ENCODE measurements at regions not wholly inside any gene's neighbourhood (a gene's known extent, or its start where the extent isn't known, plus 50 kb on each side); places are given as distances from the start of the nearest gene placed in this dataset.
"Not testable (repeated sequence)": the region's sequence is repeated elsewhere in the genome, so short reads cannot be mapped to it uniquely, and the experiment has no call there.

DNA sequence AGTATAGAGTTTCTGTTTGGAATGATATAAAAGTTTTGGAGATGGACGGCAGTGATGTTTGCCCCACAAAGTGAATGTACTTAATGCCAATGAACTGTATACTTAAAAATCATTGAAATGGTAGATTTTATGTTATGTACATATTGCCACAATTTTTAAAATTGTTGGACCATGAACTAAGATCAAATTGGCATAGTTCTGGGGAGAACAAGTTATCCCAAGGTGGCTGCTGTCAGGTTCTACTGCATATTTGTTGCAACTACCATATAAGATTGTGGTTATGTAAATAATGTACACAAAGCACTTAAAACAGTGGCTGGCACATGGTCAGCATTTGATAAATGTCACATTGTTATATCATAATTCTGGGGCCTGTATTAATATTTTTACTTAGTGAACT is 466.4 kb downstream of the SIPA1L2 start:
- H3K4me1 ChIP-seq, result peaks cover 0 to 8% (median 7%) of the 10 kb centered on the region in 4 donors
- no peaks in the 10 kb centered on the region for H3K9me3 ChIP-seq
- intact Hi-C loops (cut with DNase I), result no loop called here
- H3K4me3 ChIP-seq, result no peak overlapping the region
- H3K27me3 ChIP-seq, result no peaks in the 10 kb centered on the region
- H3K27ac ChIP-seq (replicated peaks in 1 of 4), result no peak overlapping the region
- 100% methylated on average over 1 of the region's 1 CpG for WGBS
- no peak for DNase-seq (ENCODE audit: extremely low spot score)
- H3K36me3 ChIP-seq, result no peaks in the 10 kb centered on the region
- TF ChIP-seq, protein P1, sequence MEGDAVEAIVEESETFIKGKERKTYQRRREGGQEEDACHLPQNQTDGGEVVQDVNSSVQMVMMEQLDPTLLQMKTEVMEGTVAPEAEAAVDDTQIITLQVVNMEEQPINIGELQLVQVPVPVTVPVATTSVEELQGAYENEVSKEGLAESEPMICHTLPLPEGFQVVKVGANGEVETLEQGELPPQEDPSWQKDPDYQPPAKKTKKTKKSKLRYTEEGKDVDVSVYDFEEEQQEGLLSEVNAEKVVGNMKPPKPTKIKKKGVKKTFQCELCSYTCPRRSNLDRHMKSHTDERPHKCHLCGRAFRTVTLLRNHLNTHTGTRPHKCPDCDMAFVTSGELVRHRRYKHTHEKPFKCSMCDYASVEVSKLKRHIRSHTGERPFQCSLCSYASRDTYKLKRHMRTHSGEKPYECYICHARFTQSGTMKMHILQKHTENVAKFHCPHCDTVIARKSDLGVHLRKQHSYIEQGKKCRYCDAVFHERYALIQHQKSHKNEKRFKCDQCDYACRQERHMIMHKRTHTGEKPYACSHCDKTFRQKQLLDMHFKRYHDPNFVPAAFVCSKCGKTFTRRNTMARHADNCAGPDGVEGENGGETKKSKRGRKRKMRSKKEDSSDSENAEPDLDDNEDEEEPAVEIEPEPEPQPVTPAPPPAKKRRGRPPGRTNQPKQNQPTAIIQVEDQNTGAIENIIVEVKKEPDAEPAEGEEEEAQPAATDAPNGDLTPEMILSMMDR (IDR thresholded peaks at IDR 0.05), result no peak
- TF ChIP-seq POLR2A (IDR thresholded peaks at IDR 0.05; ENCODE audit: low read depth), result no peak
- no peak for TF ChIP-seq POLR2AphosphoS5 (IDR thresholded peaks at IDR 0.05)

DNA sequence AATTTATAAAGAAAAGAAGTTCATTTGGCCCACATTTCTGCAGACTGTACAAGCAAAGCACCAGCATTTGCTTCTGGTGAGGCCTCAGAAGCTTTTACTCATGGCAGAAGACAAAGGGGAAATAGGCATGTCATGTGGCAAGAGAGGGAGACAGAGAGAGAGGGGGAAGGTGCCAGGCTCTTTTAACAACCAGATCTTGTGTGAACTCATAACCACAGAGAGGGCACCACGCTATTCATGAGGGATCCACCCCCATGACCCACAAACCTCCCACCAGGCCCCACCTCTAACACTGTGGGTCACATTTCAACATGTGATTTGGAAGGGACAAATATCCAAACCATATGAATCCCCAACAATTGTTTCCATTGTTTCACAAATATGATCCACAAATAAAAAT is 467.9 kb downstream of the SIPA1L2 start:
- Histone ChIP-seq H3K9me3 (no peaks in the 10 kb centered on the region), H3K27me3 (no peaks in the 10 kb centered on the region), H3K27ac (replicated peaks in 1 of 4) (no peak overlapping the region), H3K4me3 (no peak overlapping the region), H3K36me3 (no peaks in the 10 kb centered on the region), H3K4me1 (peaks cover 0 to 8% (median 7%) of the 10 kb centered on the region in 4 donors)
- TF ChIP-seq EP300 (IDR thresholded peaks at IDR 0.05), result no peak
- TF ChIP-seq POLR2A (IDR thresholded peaks at IDR 0.05; ENCODE audit: low read depth), result no peak
- no peak for DNase-seq (ENCODE audit: extremely low spot score)
- intact Hi-C loops (cut with DNase I), result no loop called here
- 73% methylated on average over 1 of the region's 1 CpG for WGBS

DNA sequence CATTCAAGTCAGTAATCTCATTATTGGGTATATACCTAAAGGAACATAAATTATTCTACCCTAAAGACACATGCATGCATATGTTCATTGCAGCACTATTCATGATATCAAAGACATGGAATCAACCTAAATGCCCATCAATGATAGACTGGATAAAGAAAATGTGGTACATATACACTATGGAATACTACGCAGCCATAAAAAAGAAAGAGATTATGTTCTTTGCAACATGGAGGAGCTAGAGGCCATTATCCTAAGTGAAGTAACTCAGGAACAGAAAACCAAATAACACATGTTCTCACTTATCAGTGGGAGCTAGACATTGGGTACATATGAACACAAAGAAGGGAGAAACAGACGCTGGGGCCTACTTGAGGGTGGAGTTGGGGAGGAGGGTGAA is 471.4 kb downstream of the SIPA1L2 start:
- H3K9me3 ChIP-seq; intact Hi-C loops (cut with DNase I); H3K4me3 ChIP-seq; H3K27ac ChIP-seq (replicated peaks in 1 of 4); H3K4me1 ChIP-seq; H3K27me3 ChIP-seq; H3K36me3 ChIP-seq: not testable (repeated sequence)
- WGBS, result 94% methylated on average over 2 of the region's 2 CpGs
- peak; percentile 7 for DNase-seq (ENCODE audit: extremely low spot score)

DNA sequence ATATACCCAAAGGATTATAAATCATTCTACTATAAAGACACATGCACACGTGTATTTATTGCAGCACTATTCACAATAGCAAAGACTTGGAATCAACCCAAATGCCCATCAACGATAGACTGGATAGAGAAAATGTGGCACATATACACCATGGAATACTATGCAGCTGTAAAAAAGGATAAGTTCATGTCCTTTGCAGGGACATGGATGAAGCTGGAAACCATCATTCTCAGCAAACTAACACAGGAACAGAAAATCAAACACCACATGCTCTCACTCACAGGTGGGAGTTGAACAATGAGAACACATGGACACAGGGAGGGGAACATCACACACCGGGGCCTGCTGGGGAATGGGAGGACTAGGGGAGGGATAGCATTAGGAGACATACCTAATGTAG is 473.9 kb downstream of the SIPA1L2 start:
- WGBS, result 88% methylated on average over 3 of the region's 3 CpGs
- H3K27ac ChIP-seq (replicated peaks in 1 of 4); intact Hi-C loops (cut with DNase I); H3K27me3 ChIP-seq; H3K36me3 ChIP-seq; DNase-seq (ENCODE audit: extremely low spot score); H3K4me1 ChIP-seq; H3K4me3 ChIP-seq; H3K9me3 ChIP-seq: not testable (repeated sequence)

DNA sequence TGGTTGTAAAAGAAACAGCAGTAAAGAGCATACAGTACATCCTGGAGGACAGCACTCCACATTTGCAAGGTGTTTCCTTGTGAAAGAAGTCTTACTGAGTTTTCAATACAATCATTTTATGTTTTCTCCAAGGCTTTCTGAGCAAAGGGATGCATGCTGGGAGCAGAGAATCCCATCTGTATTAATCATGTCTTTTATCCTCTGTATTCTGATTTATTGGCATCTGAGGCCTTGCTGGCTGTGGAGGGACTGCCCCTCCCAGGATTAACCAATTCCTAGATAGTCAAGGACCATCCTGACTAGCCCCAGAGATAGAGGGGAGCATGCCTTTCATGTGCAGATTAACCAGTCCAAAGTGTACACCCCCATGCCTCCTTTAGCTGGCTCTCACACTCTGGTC is 476.3 kb downstream of the SIPA1L2 start:
- Histone ChIP-seq H3K27me3 (no peaks in the 10 kb centered on the region), H3K4me1 (peaks cover 0 to 12% (median 8%) of the 10 kb centered on the region in 4 donors), H3K27ac (replicated peaks in 1 of 4) (no peak overlapping the region), H3K9me3 (no peaks in the 10 kb centered on the region), H3K4me3 (no peak overlapping the region), H3K36me3 (no peaks in the 10 kb centered on the region)
- DNase-seq (ENCODE audit: extremely low spot score), result peak; percentile 53
- TF ChIP-seq POLR2AphosphoS5 (IDR thresholded peaks at IDR 0.05) (no peak), EP300 (IDR thresholded peaks at IDR 0.05) (no peak), POLR2A (IDR thresholded peaks at IDR 0.05; ENCODE audit: low read depth) (no peak)
- TF ChIP-seq, protein P1 (IDR thresholded peaks at IDR 0.05), result no peak
- intact Hi-C loops (cut with DNase I), result no loop called here

DNA sequence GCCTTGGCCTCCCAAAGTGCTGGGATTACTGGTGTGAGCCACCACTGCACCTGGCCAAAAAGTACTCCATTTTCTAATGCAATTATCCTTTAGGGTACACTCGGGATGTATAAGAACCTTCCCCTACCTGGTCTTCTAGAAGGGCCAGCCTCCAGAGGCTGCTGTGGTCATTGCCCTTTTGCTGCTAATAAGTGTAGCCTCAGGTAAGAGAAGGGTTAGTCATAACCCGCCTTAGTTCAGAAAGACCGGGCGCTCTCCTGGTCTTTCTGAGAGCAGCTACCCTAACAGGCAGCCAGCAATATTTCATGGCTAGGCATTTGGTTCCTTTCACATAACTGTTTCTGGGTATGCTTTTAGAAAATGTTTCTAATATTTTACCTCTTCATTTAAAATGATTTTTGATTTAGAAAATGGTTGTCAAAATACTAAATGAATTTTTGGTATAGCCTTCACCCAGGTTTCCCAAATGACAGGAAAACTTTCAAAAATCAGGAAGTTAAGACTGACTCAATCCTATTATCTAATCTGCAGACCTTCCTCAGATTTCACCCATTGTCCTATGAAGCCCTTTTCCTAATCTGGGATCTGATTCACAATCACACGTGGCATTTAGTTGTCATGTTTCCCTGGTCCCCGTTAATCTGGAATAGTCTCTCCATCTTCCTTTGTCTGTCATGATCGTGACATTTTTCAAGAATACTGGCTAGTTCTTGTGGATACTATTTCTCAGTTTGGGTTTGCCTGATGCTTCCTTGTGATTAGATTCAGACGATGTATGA is 479.0 kb downstream of the SIPA1L2 start:
- H3K9me3 ChIP-seq, result no peaks in the 10 kb centered on the region
- no peaks in the 10 kb centered on the region for H3K36me3 ChIP-seq
- DNase-seq (ENCODE audit: extremely low spot score), result no peak
- H3K27ac ChIP-seq (replicated peaks in 1 of 4), result no peak overlapping the region
- no peaks in the 10 kb centered on the region for H3K27me3 ChIP-seq
- 90% methylated on average over 8 of the region's 8 CpGs for WGBS
- intact Hi-C loops (cut with DNase I), result no loop called here
- no peak for TF ChIP-seq EP300 (IDR thresholded peaks at IDR 0.05)
- TF ChIP-seq POLR2AphosphoS5 (IDR thresholded peaks at IDR 0.05), result no peak
- TF ChIP-seq POLR2A (IDR thresholded peaks at IDR 0.05; ENCODE audit: low read depth), result no peak
- TF ChIP-seq, protein P1 (IDR thresholded peaks at IDR 0.05), result no peak
- no peak overlapping the region for H3K4me3 ChIP-seq
- H3K4me1 ChIP-seq, result peaks cover 0 to 12% (median 8%) of the 10 kb centered on the region in 4 donors

All from esophagus muscularis mucosa (tissue), 4 donors.